ENCODE measurements at regions not wholly inside any gene's neighbourhood (a gene's known extent, or its start where the extent isn't known, plus 50 kb on each side); places are given as distances from the start of the nearest gene placed in this dataset.

GRCh38 chr6:28737750-28738395 lies 185.9 kb downstream of the TRIM27 start:
- no peak for DNase-seq

- no peak for DNase-seq
These were observed 185.4 kb downstream of the TRIM27 start for GRCh38 chr6:28738396-28738765.

GRCh38 chr6:28741363-28741762 lies 182.4 kb downstream of the TRIM27 start:
- no peak for DNase-seq

GRCh38 chr6:28742668-28743270 lies 181.0 kb downstream of the TRIM27 start:
- no peak for DNase-seq

- no peak for DNase-seq
These were observed 180.5 kb downstream of the TRIM27 start for GRCh38 chr6:28743271-28743789.

GRCh38 chr6:28747083-28747630 lies 176.6 kb downstream of the TRIM27 start:
- no peak for DNase-seq

- no peak for DNase-seq
These were observed 176.1 kb downstream of the TRIM27 start for GRCh38 chr6:28747631-28748157.

- no peak for DNase-seq
These were observed 175.6 kb downstream of the TRIM27 start for GRCh38 chr6:28748192-28748591.

- DNase-seq: no peak
These were observed 172.8 kb downstream of the TRIM27 start for GRCh38 chr6:28750926-28751458.

- no peak for DNase-seq
These were observed 172.3 kb downstream of the TRIM27 start for GRCh38 chr6:28751514-28751913.

GRCh38 chr6:28751963-28752350 lies 171.8 kb downstream of the TRIM27 start:
- DNase-seq: no peak

- DNase-seq: no peak
These were observed 166.2 kb downstream of the TRIM27 start for GRCh38 chr6:28757429-28758045.

GRCh38 chr6:28758046-28758817 lies 165.6 kb downstream of the TRIM27 start:
- DNase-seq: no peak

- no peak for DNase-seq
These were observed 165.0 kb downstream of the TRIM27 start for GRCh38 chr6:28758818-28759235.

- no peak for DNase-seq
These were observed 159.6 kb downstream of the TRIM27 start for GRCh38 chr6:28764014-28764723.

GRCh38 chr6:28764761-28765282 lies 159.0 kb downstream of the TRIM27 start:
- no peak for DNase-seq

GRCh38 chr6:28765978-28766351 lies 157.8 kb downstream of the TRIM27 start:
- DNase-seq: no peak

GRCh38 chr6:28766426-28766825 lies 157.4 kb downstream of the TRIM27 start:
- no peak for DNase-seq

- DNase-seq: no peak
These were observed 156.7 kb downstream of the TRIM27 start for GRCh38 chr6:28767133-28767532.

GRCh38 chr6:28767691-28768090 lies 156.1 kb downstream of the TRIM27 start:
- DNase-seq: no peak

GRCh38 chr6:28768187-28768913 lies 155.4 kb downstream of the TRIM27 start:
- no peak for DNase-seq

Data from CD4-positive, alpha-beta T cell treated with Interleukin-1 beta for 1 hour (primary cell).